Upper lobe of left lung (tissue), 4 donors: ENCODE measurements at regions not wholly inside any gene's neighbourhood (a gene's known extent, or its start where the extent isn't known, plus 50 kb on each side); places are given as distances from the start of the nearest gene placed in this dataset.

Source experiments
- CTCF ChIP-seq, 6 experiments: fragments of 450-650 bp in 4 of 6; fragments of 200-600 bp in 2 of 6; sonication (generic) in 2 of 6; IDR thresholded peaks; one replicate each; pipeline ENCODE4 v1.5.1; 2016 to 2019; ENCODE audit warnings: antibody characterized with exemption in 6 of 6
- POLR2AphosphoS5 ChIP-seq, 2 donors: sonication (generic); formaldehyde crosslinking; IDR thresholded peaks; one replicate each; pipeline ENCODE4 v1.5.1; 2017; ENCODE audit warnings: antibody characterized with exemption in 2 of 2

DNA sequence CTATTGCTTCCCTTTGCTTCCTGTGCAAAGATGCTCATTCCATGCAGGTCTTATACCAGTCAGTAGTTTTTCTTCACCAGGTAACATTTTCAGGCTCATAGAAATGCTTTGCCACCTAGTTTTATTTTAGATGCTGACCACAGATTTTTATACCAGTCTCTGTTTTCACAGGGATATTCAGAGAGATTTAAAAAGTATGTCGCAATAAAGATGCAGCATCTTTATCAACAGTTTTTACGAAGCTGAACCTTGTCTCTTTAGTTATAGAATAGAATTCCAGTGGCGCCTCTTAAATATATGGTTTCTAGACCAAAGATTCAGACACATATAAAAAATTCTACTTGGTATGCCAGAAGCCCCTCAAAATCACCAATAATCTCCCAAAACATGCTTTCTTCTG, 155.7 kb upstream of the PCSK5 start:
- TF ChIP-seq CTCF (IDR thresholded peaks at IDR 0.05) (no peak), POLR2AphosphoS5 (IDR thresholded peaks at IDR 0.05) (no peak)
